22Rv1 (cell line): ENCODE measurements at regions not wholly inside any gene's neighbourhood (a gene's known extent, or its start where the extent isn't known, plus 50 kb on each side); places are given as distances from the start of the nearest gene placed in this dataset.

Source experiments
- CTCF ChIP-seq: fragments of 450-650 bp; IDR thresholded peaks from 2 replicates; pipeline ENCODE4 v1.5.1; 2017; ENCODE audit warnings: mild to moderate bottlenecking
- ZFX ChIP-seq: fragments of 450-650 bp; IDR thresholded peaks from 2 replicates; pipeline ENCODE4 v1.6.1; 2017; ENCODE audit warnings: antibody characterized with exemption, borderline replicate concordance

DNA sequence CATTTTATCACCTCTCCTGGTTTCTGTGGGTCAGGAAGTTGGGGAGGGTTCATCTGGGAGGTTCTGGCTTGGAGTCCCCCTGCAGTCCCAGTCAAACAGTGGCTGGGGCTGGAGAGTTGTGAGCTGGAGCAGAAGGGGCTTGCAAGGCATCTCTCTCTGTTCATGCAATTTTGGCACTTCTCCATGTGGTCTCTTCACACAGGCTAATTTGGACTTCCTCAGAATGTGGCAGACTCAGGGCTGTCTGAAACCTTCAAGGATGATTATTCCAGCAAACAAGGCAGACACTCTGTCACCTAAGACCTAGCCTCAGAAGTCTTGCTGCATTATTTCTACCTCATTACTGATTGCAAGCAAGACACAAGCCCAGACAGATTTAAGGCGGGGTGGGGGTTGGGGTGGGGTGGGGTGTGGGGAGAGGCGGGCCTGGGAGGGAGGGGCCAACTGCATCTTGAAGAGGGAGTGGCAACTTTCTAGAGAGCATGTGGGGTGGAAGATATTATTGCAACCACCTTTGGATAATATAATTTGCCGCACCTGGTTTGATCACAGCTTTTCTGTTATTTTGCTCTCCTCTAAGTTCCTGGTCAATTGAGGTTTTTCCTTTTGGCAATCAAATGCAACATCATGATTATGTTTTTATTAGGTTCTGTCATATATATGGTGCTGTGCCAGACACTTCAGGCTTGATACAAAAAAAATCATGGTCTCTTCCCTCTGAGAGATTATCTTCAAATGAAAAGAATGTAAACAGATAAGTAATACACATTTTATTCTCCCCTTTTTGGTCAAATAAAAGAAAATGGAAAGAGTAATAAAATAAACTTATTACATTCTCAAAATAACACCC is 799.5 kb downstream of the RPA4 start:
- TF ChIP-seq CTCF (no peak), ZFX (no peak)
